ENCODE measurements at regions not wholly inside any gene's neighbourhood (a gene's known extent, or its start where the extent isn't known, plus 50 kb on each side); places are given as distances from the start of the nearest gene placed in this dataset.
"Not testable (repeated sequence)": the region's sequence is repeated elsewhere in the genome, so short reads cannot be mapped to it uniquely, and the experiment has no call there.

- DNase-seq (ENCODE audit: low read depth): no peak
These were observed 203.9 kb upstream of the PRDM1 start for GRCh38 chr6:105882121-105882803.

GRCh38 chr6:105881608-105882007, 204.5 kb upstream of the PRDM1 start:
- no peak for DNase-seq (ENCODE audit: low read depth)

- DNase-seq (ENCODE audit: low read depth): no peak
These were observed 206.1 kb upstream of the PRDM1 start for GRCh38 chr6:105880030-105880492.

GRCh38 chr6:105879146-105879545, 207.0 kb upstream of the PRDM1 start:
- no peak for DNase-seq (ENCODE audit: low read depth)

- no peak for DNase-seq (ENCODE audit: low read depth)
These were observed 210.0 kb upstream of the PRDM1 start for GRCh38 chr6:105875974-105876640.

GRCh38 chr6:105874835-105875626, 211.1 kb upstream of the PRDM1 start:
- no peak for DNase-seq (ENCODE audit: low read depth)

- DNase-seq (ENCODE audit: low read depth): no peak
These were observed 212.3 kb upstream of the PRDM1 start for GRCh38 chr6:105873799-105874198.

GRCh38 chr6:105873211-105873704, 212.9 kb upstream of the PRDM1 start:
- no peak for DNase-seq (ENCODE audit: low read depth)

GRCh38 chr6:105872249-105872648, 213.9 kb upstream of the PRDM1 start:
- DNase-seq (ENCODE audit: low read depth): no peak

GRCh38 chr6:105871542-105871941, 214.6 kb upstream of the PRDM1 start:
- no peak for DNase-seq (ENCODE audit: low read depth)

- DNase-seq (ENCODE audit: low read depth): no peak
These were observed 216.2 kb upstream of the PRDM1 start for GRCh38 chr6:105869835-105870440.

- DNase-seq (ENCODE audit: low read depth): no peak
These were observed 217.2 kb upstream of the PRDM1 start for GRCh38 chr6:105868823-105869460.

GRCh38 chr6:105867821-105868220, 218.3 kb upstream of the PRDM1 start:
- DNase-seq (ENCODE audit: low read depth): no peak

GRCh38 chr6:105867277-105867676, 218.9 kb upstream of the PRDM1 start:
- no peak for DNase-seq (ENCODE audit: low read depth)

GRCh38 chr6:105862936-105863607, 223.1 kb upstream of the PRDM1 start:
- no peak for DNase-seq (ENCODE audit: low read depth)

GRCh38 chr6:105860927-105861326, 225.2 kb upstream of the PRDM1 start:
- not testable (repeated sequence) for DNase-seq (ENCODE audit: low read depth)

- DNase-seq (ENCODE audit: low read depth): no peak
These were observed 226.7 kb upstream of the PRDM1 start for GRCh38 chr6:105859457-105859856.

GRCh38 chr6:105858639-105859038, 227.5 kb upstream of the PRDM1 start:
- DNase-seq (ENCODE audit: low read depth): not testable (repeated sequence)

- DNase-seq (ENCODE audit: low read depth): no peak
These were observed 230.7 kb upstream of the PRDM1 start for GRCh38 chr6:105855433-105855832.

- DNase-seq (ENCODE audit: low read depth): not testable (repeated sequence)
These were observed 232.2 kb upstream of the PRDM1 start for GRCh38 chr6:105853979-105854378.

GRCh38 chr6:105851606-105852005, 234.5 kb upstream of the PRDM1 start:
- no peak for DNase-seq (ENCODE audit: low read depth)

Measured in HT1080 (cell line).